HCT116 (cell line): ENCODE measurements at regions not wholly inside any gene's neighbourhood (a gene's known extent, or its start where the extent isn't known, plus 50 kb on each side); places are given as distances from the start of the nearest gene placed in this dataset.

Experiments used
- ATAC-seq: fragments of 200-7000 bp; cut with Tn5 transposase; 2 replicates; pipeline ENCODE4 v1.9.1; 2020; ENCODE audit warnings: mild to moderate bottlenecking, moderate library complexity
- BruUV-seq: library from RNA; stranded (reverse); fragments of 400-500 nt; replicated peaks from 2 replicates; lab custom pipeline; 2021; lab: Mats Ljungman, UMichigan
- CTCF ChIA-PET: fragments of 300-600 bp; sonication (Branson Sonifier 250); formaldehyde crosslinking; loops from one replicate; lab custom pipeline; 2021; ENCODE audit warnings: antibody characterized with exemption; lab: Charles Lee
- POLR2A ChIA-PET: fragments of 300-600, 350-600 bp; sonication (Branson Sonifier 250); formaldehyde crosslinking; loops from one replicate; lab custom pipeline; 2021; ENCODE audit warnings: antibody characterized with exemption; lab: Charles Lee
- RAD21 ChIA-PET, 2 experiments: fragments of 300-600 bp; sonication (Branson Sonifier 250); formaldehyde crosslinking; loops; one replicate each; lab custom pipeline; 2023; ENCODE audit warnings: low total read pairs in 2 of 2; ENCODE audit not compliant: uncharacterized antibody in 2 of 2, unreplicated experiment in 2 of 2, low non-redundant PET in 1 of 2; lab: Charles Lee
- DNase-seq: peaks from one replicate; pipeline ENCODE4 v3.0.0-alpha.2; 2010; ENCODE audit warnings: low read depth, low spot score
- H2AFZ ChIP-seq: fragments of 200-600 bp; shearing (Covaris generic), sonication (generic); 2 replicates; pipeline ENCODE4 v1.6.1; 2017; ENCODE audit warnings: low read depth, mixed run types, mixed read lengths, antibody characterized with exemption, low read length; ENCODE audit not compliant: poor library complexity, severe bottlenecking
- H3K27ac ChIP-seq: 2 replicates; pipeline ENCODE4 v1.5.1; 2012; ENCODE audit warnings: low read depth, low read length
- H3K27me3 ChIP-seq: fragments of 200-600 bp; sonication (generic); 2 replicates; pipeline ENCODE4 v1.6.1; 2016; ENCODE audit warnings: mixed run types, low read length, mixed read lengths; ENCODE audit not compliant: insufficient read depth
- H3K36me3 ChIP-seq, 2 experiments: fragments of 200-500 bp in 1 of 2; fragments of 200-600 bp in 1 of 2; sonication (Bioruptor generic) in 1 of 2; sonication (generic) in 1 of 2; 2 replicates each; pipeline versions ENCODE4 v1.5.1 to v1.6.1; 2014 to 2016; ENCODE audit warnings: low read length in 2 of 2, inconsistent platforms in 1 of 2, mixed read lengths in 1 of 2, mixed run types in 1 of 2; ENCODE audit not compliant: insufficient read depth in 2 of 2, control insufficient read depth in 1 of 2
- H3K4me1 ChIP-seq, 2 experiments: fragments of 200-600 bp in 1 of 2; sonication (generic) in 1 of 2; 2 replicates each; pipeline versions ENCODE4 v1.5.1 to v1.6.1; 2012 to 2017; ENCODE audit warnings: low read length in 2 of 2, inconsistent platforms in 1 of 2, mild to moderate bottlenecking in 1 of 2, mixed read lengths in 1 of 2, mixed run types in 1 of 2, moderate library complexity in 1 of 2; ENCODE audit not compliant: insufficient read depth in 2 of 2, control insufficient read depth in 1 of 2
- H3K4me2 ChIP-seq: fragments of 200-600 bp; sonication (generic); 2 replicates; pipeline ENCODE4 v1.6.1; 2017; ENCODE audit warnings: mixed run types, low read length, mixed read lengths
- H3K4me3 ChIP-seq, 2 experiments: fragments of 200-600 bp in 1 of 2; sonication (generic) in 1 of 2; replicated peaks in 1 of 2; 2 replicates each; pipeline ENCODE4 v1.5.1; 2011 to 2016; ENCODE audit warnings: low read length in 2 of 2, control low read depth in 1 of 2, low read depth in 1 of 2, mild to moderate bottlenecking in 1 of 2, mixed read lengths in 1 of 2, mixed run types in 1 of 2
- H3K79me2 ChIP-seq: fragments of 200-600 bp; sonication (generic); 2 replicates; pipeline ENCODE4 v1.6.1; 2017; ENCODE audit warnings: mild to moderate bottlenecking, mixed run types, low read length, moderate library complexity, mixed read lengths; ENCODE audit not compliant: insufficient read depth
- H3K9ac ChIP-seq: fragments of 200-600 bp; sonication (generic); 2 replicates; pipeline ENCODE4 v1.6.1; 2016; ENCODE audit warnings: low read length, mixed read lengths
- H3K9me2 ChIP-seq: fragments of 200-600 bp; sonication (generic), shearing (Covaris generic); 2 replicates; pipeline ENCODE4 v1.6.1; 2017; ENCODE audit warnings: mixed run types, mild to moderate bottlenecking, moderate library complexity; ENCODE audit not compliant: insufficient read depth
- H3K9me3 ChIP-seq, 2 experiments: fragments of 200-500 bp in 1 of 2; fragments of 200-600 bp in 1 of 2; sonication (Bioruptor generic) in 1 of 2; sonication (generic) in 1 of 2; 2 replicates each; pipeline ENCODE4 v1.6.1; 2014 to 2017; ENCODE audit warnings: low read length in 2 of 2, mixed read lengths in 2 of 2, inconsistent platforms in 1 of 2, low read depth in 1 of 2, mild to moderate bottlenecking in 1 of 2, mixed run types in 1 of 2, moderate library complexity in 1 of 2; ENCODE audit not compliant: control insufficient read depth in 1 of 2, insufficient read depth in 1 of 2
- H4K20me1 ChIP-seq: fragments of 200-600 bp; sonication (generic), shearing (Covaris generic); 2 replicates; pipeline ENCODE4 v1.6.1; 2017; ENCODE audit warnings: mixed run types, mild to moderate bottlenecking, moderate library complexity; ENCODE audit not compliant: insufficient read depth
- CBX3 ChIP-seq: IDR thresholded peaks from 2 replicates; pipeline ENCODE4 v1.6.1; 2012; ENCODE audit warnings: low read depth
- CEBPB ChIP-seq: IDR thresholded peaks from 2 replicates; pipeline ENCODE4 v1.6.1; 2012; ENCODE audit warnings: low read depth
- EGR1 ChIP-seq: IDR thresholded peaks from 2 replicates; pipeline ENCODE4 v1.6.1; 2012; ENCODE audit warnings: low read depth
- ELF1 ChIP-seq: IDR thresholded peaks from 2 replicates; pipeline ENCODE4 v1.6.1; 2012; ENCODE audit warnings: low read depth, borderline replicate concordance
- EZH2 ChIP-seq: fragments of 200-600 bp; sonication (generic); IDR thresholded peaks from 2 replicates; pipeline ENCODE4 v1.6.1; 2017; ENCODE audit warnings: antibody characterized with exemption, mixed run types
- EZH2phosphoT487 ChIP-seq: fragments of 200-600 bp; IDR thresholded peaks from 2 replicates; pipeline ENCODE4 v1.6.1; 2018; ENCODE audit warnings: antibody characterized with exemption, borderline replicate concordance
- JUND ChIP-seq: IDR thresholded peaks from 2 replicates; pipeline ENCODE4 v1.6.1; 2012
- POLR2A ChIP-seq: IDR thresholded peaks from 2 replicates; pipeline ENCODE4 v1.7.0; 2011; ENCODE audit warnings: borderline replicate concordance; ENCODE audit not compliant: insufficient read depth, insufficient read length; ENCODE audit errors: extremely low read depth
- POLR2AphosphoS5 ChIP-seq: IDR thresholded peaks from 2 replicates; pipeline ENCODE4 v1.6.1; 2011; ENCODE audit warnings: mild to moderate bottlenecking, low read depth, low read length, moderate library complexity
- RAD21 ChIP-seq: IDR thresholded peaks from 2 replicates; pipeline ENCODE4 v1.6.1; 2012; ENCODE audit warnings: low read depth, mild to moderate bottlenecking
- SIN3A ChIP-seq: IDR thresholded peaks from 2 replicates; pipeline ENCODE4 v1.6.1; 2012; ENCODE audit warnings: low read depth
- SP1 ChIP-seq: IDR thresholded peaks from 2 replicates; pipeline ENCODE4 v1.6.1; 2012; ENCODE audit warnings: low read depth
- TCF7L2 ChIP-seq: IDR thresholded peaks from 2 replicates; pipeline ENCODE4 v1.7.0; 2011; ENCODE audit warnings: borderline replicate concordance, inconsistent platforms; ENCODE audit not compliant: insufficient read depth, insufficient read length; ENCODE audit errors: extremely low read depth
- YY1 ChIP-seq: IDR thresholded peaks from 2 replicates; pipeline ENCODE4 v1.6.1; 2011; ENCODE audit warnings: low read length, low read depth, moderate library complexity, mild to moderate bottlenecking; ENCODE audit not compliant: insufficient replicate concordance; ENCODE audit errors: extremely low read depth
- ZFX ChIP-seq: fragments of 450-650 bp; IDR thresholded peaks from 2 replicates; pipeline ENCODE4 v1.6.1; 2017
- ZNF274 ChIP-seq: fragments of 200-500 bp; sonication (Bioruptor generic); IDR thresholded peaks from 2 replicates; pipeline ENCODE4 v1.6.1; 2014; ENCODE audit warnings: mild to moderate bottlenecking, low read depth, low read length, inconsistent platforms
- intact Hi-C: fragments of 100-400 bp; cut with micrococcal nuclease; formaldehyde crosslinking; loops from 2 replicates; pipeline ENCODE4 v1.10.0; 2022
- TF ChIP-seq, protein P1 (sequence below): IDR thresholded peaks from 2 replicates; pipeline ENCODE4 v1.6.1; 2012; ENCODE audit warnings: low read depth
- TF ChIP-seq, protein P2 (sequence below): IDR thresholded peaks from 2 replicates; pipeline ENCODE4 v1.6.1; 2011; ENCODE audit warnings: mild to moderate bottlenecking, low read length, moderate library complexity; ENCODE audit not compliant: insufficient replicate concordance; ENCODE audit errors: extremely low read depth

DNA sequence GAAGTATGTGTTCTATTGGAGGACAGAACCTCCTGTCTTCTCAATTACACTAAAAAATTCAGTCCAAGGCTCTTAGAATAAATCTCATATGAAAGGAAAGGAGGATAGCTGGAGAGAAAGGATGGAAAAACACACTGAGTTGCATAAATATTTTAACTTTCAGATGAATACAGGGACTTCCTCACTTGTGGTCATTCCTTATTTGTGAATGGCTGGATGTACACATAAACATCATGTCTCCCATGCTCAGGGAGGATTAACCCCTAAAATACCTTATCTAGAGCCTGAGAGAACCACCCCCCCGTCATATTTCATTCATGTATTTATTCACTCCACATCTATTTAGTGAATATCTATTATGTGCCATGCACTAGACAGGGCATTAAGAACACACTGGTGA, 217.6 kb upstream of the CITED2 start:
- intact Hi-C loops, result no loop called here
- Histone ChIP-seq H3K9me2 (0 out of 2 replicates have a peak, but pooled peaks cover 3% of the 10 kb centered on the region), H3K36me3 (no peaks in the 10 kb centered on the region)
- TF ChIP-seq EZH2phosphoT487, result no peak
- no peak for TF ChIP-seq YY1
- TF ChIP-seq RAD21, result no peak
- no peak for TF ChIP-seq CBX3
- TF ChIP-seq ELF1, result no peak
- TF ChIP-seq POLR2A, result no peak
- TF ChIP-seq ZFX, result no peak
- TF ChIP-seq SIN3A, result no peak
- TF ChIP-seq JUND, result no peak
- no peak for TF ChIP-seq POLR2AphosphoS5
- TF ChIP-seq ZNF274, result no peak
- no peak for TF ChIP-seq EZH2
- TF ChIP-seq EGR1, result no peak
- no peak for TF ChIP-seq SP1
- TF ChIP-seq, protein P1, sequence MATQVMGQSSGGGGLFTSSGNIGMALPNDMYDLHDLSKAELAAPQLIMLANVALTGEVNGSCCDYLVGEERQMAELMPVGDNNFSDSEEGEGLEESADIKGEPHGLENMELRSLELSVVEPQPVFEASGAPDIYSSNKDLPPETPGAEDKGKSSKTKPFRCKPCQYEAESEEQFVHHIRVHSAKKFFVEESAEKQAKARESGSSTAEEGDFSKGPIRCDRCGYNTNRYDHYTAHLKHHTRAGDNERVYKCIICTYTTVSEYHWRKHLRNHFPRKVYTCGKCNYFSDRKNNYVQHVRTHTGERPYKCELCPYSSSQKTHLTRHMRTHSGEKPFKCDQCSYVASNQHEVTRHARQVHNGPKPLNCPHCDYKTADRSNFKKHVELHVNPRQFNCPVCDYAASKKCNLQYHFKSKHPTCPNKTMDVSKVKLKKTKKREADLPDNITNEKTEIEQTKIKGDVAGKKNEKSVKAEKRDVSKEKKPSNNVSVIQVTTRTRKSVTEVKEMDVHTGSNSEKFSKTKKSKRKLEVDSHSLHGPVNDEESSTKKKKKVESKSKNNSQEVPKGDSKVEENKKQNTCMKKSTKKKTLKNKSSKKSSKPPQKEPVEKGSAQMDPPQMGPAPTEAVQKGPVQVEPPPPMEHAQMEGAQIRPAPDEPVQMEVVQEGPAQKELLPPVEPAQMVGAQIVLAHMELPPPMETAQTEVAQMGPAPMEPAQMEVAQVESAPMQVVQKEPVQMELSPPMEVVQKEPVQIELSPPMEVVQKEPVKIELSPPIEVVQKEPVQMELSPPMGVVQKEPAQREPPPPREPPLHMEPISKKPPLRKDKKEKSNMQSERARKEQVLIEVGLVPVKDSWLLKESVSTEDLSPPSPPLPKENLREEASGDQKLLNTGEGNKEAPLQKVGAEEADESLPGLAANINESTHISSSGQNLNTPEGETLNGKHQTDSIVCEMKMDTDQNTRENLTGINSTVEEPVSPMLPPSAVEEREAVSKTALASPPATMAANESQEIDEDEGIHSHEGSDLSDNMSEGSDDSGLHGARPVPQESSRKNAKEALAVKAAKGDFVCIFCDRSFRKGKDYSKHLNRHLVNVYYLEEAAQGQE, result no peak
- TF ChIP-seq, protein P2, sequence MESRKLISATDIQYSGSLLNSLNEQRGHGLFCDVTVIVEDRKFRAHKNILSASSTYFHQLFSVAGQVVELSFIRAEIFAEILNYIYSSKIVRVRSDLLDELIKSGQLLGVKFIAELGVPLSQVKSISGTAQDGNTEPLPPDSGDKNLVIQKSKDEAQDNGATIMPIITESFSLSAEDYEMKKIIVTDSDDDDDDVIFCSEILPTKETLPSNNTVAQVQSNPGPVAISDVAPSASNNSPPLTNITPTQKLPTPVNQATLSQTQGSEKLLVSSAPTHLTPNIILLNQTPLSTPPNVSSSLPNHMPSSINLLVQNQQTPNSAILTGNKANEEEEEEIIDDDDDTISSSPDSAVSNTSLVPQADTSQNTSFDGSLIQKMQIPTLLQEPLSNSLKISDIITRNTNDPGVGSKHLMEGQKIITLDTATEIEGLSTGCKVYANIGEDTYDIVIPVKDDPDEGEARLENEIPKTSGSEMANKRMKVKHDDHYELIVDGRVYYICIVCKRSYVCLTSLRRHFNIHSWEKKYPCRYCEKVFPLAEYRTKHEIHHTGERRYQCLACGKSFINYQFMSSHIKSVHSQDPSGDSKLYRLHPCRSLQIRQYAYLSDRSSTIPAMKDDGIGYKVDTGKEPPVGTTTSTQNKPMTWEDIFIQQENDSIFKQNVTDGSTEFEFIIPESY, result no peak
- TF ChIP-seq CEBPB, result no peak
- no peak for TF ChIP-seq TCF7L2
- TF ChIP-seq, all 23 proteins: peak for 0
- ATAC-seq (no peak), DNase-seq (no peak)
- H3K79me2 ChIP-seq, result no peaks in the 10 kb centered on the region
- H3K9me3 ChIP-seq, result no peaks in the 10 kb centered on the region
- RAD21 ChIA-PET, result no interaction called here
- H3K27ac ChIP-seq, result no peak overlapping the region
- H2AFZ ChIP-seq, result no peak overlapping the region
- no peaks in the 10 kb centered on the region for H3K27me3 ChIP-seq
- no peaks in the 10 kb centered on the region for H4K20me1 ChIP-seq
- CTCF ChIA-PET, result no interaction called here
- H3K4me2 ChIP-seq, result no peak overlapping the region
- H3K4me1 ChIP-seq, result peaks cover 17% of the 10 kb centered on the region in 2 experiments
- H3K4me3 ChIP-seq, result no peak overlapping the region
- no TSS peak for BruUV-seq
- H3K9ac ChIP-seq, result no peak overlapping the region
- POLR2A ChIA-PET, result no interaction called here
